Activated CD4-positive, alpha-beta T cell treated with anti-CD3 and anti-CD28 coated beads, Interleukin-2, amount 10 ng/mL, durations not matched to agents 24 days and 14 days (primary cell): ENCODE measurements at regions not wholly inside any gene's neighbourhood (a gene's known extent, or its start where the extent isn't known, plus 50 kb on each side); places are given as distances from the start of the nearest gene placed in this dataset.

ENCODE experiments used
- DNase-seq: peaks from one replicate; pipeline ENCODE4 v3.0.0; 2022
- H3K27ac Mint-ChIP-seq: one replicate; pipeline ENCODE4 v1.8.0; 2022; ENCODE audit warnings: mild to moderate bottlenecking, mixed read lengths
- H3K27me3 Mint-ChIP-seq: one replicate; pipeline ENCODE4 v1.8.0; 2022; ENCODE audit warnings: mixed read lengths
- H3K36me3 Mint-ChIP-seq: one replicate; pipeline ENCODE4 v1.8.0; 2022; ENCODE audit warnings: low read depth, mild to moderate bottlenecking, mixed read lengths
- H3K4me1 Mint-ChIP-seq: one replicate; pipeline ENCODE4 v1.8.0; 2021; ENCODE audit warnings: mixed read lengths
- H3K4me3 Mint-ChIP-seq: one replicate; pipeline ENCODE4 v1.8.0; 2022; ENCODE audit warnings: mild to moderate bottlenecking, moderate library complexity, mixed read lengths
- H3K9me3 Mint-ChIP-seq: one replicate; pipeline ENCODE4 v1.8.0; 2021; ENCODE audit warnings: mixed read lengths
- intact Hi-C: fragments of 100-400 bp; cut with micrococcal nuclease; formaldehyde crosslinking; loops from one replicate; pipeline ENCODE4 v1.15.1; 2023

GRCh38 chr5:126368239-126368812 lies 54.9 kb upstream of the GRAMD2B start:
- intact Hi-C loops: no loop called here
- Mint-ChIP-seq H3K4me1 (no peaks in the 10 kb centered on the region), H3K4me3 (no peak overlapping the region), H3K27me3 (peaks cover 2% of the 10 kb centered on the region), H3K9me3 (no peaks in the 10 kb centered on the region), H3K27ac (no peak overlapping the region), H3K36me3 (no peaks in the 10 kb centered on the region)
- DNase-seq: no peak

GRCh38 chr5:126369083-126369482 lies 54.1 kb upstream of the GRAMD2B start:
- H3K4me3 Mint-ChIP-seq: no peak overlapping the region
- no peaks in the 10 kb centered on the region for H3K36me3 Mint-ChIP-seq
- intact Hi-C loops: no loop called here
- peaks cover 2% of the 10 kb centered on the region for H3K27me3 Mint-ChIP-seq
- no peak for DNase-seq
- peaks cover 5% of the 10 kb centered on the region for H3K4me1 Mint-ChIP-seq
- H3K27ac Mint-ChIP-seq: no peak overlapping the region
- no peaks in the 10 kb centered on the region for H3K9me3 Mint-ChIP-seq

- DNase-seq: no peak
- H3K9me3 Mint-ChIP-seq: no peaks in the 10 kb centered on the region
- H3K27me3 Mint-ChIP-seq: peaks cover 2% of the 10 kb centered on the region
- H3K4me3 Mint-ChIP-seq: no peak overlapping the region
- no peaks in the 10 kb centered on the region for H3K36me3 Mint-ChIP-seq
- intact Hi-C loops: no loop called here
- peaks cover 5% of the 10 kb centered on the region for H3K4me1 Mint-ChIP-seq
- H3K27ac Mint-ChIP-seq: no peak overlapping the region
These were observed 53.0 kb upstream of the GRAMD2B start for GRCh38 chr5:126369995-126370731.

- peaks cover 3% of the 10 kb centered on the region for H3K27me3 Mint-ChIP-seq
- no peak overlapping the region for H3K4me3 Mint-ChIP-seq
- no peaks in the 10 kb centered on the region for H3K36me3 Mint-ChIP-seq
- H3K27ac Mint-ChIP-seq: no peak overlapping the region
- H3K4me1 Mint-ChIP-seq: peaks cover 5% of the 10 kb centered on the region
- no peaks in the 10 kb centered on the region for H3K9me3 Mint-ChIP-seq
- no peak for DNase-seq
- intact Hi-C loops: no loop called here
These were observed 52.2 kb upstream of the GRAMD2B start for GRCh38 chr5:126370796-126371718.

GRCh38 chr5:126373375-126374108 lies 49.7 kb upstream of the GRAMD2B start:
- no peaks in the 10 kb centered on the region for H3K36me3 Mint-ChIP-seq
- H3K9me3 Mint-ChIP-seq: no peaks in the 10 kb centered on the region
- no peak overlapping the region for H3K27ac Mint-ChIP-seq
- peaks cover 5% of the 10 kb centered on the region for H3K4me1 Mint-ChIP-seq
- intact Hi-C loops: no loop called here
- peaks cover 3% of the 10 kb centered on the region for H3K27me3 Mint-ChIP-seq
- no peak overlapping the region for H3K4me3 Mint-ChIP-seq
- no peak for DNase-seq
